HPDE6-E6E7 (cell line): ENCODE measurements at regions not wholly inside any gene's neighbourhood (a gene's known extent, or its start where the extent isn't known, plus 50 kb on each side); places are given as distances from the start of the nearest gene placed in this dataset.
A peak's percentile ranks its signal among the peaks of the same experiment; 100 is the strongest.
"Not testable (repeated sequence)": the region's sequence is repeated elsewhere in the genome, so short reads cannot be mapped to it uniquely, and the experiment has no call there.

ENCODE experiments used
- DNase-seq: peaks from one replicate; pipeline ENCODE4 v3.0.0; 2011; ENCODE audit warnings: missing footprints; ENCODE audit errors: extremely low spot score

DNA sequence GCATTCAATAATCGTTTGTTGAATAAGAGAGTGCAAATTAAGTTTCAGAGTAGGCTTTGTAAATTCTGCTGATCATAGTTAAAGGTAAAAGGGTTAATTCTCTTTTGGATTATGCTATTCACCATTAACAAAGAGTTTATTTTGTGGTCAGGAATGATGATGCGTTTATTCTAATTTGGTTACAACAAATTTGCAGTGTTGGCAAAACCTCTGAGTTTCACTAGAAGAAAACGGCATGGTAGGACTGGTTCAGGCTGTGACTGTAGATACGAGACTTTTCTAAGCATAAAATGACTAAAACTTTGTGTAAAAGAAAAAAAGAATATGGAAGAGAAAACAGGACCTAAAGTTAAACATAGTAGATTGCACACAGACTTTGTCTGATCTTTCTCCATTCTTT, 234.7 kb downstream of the TLR4 start:
- no peak for DNase-seq

DNA sequence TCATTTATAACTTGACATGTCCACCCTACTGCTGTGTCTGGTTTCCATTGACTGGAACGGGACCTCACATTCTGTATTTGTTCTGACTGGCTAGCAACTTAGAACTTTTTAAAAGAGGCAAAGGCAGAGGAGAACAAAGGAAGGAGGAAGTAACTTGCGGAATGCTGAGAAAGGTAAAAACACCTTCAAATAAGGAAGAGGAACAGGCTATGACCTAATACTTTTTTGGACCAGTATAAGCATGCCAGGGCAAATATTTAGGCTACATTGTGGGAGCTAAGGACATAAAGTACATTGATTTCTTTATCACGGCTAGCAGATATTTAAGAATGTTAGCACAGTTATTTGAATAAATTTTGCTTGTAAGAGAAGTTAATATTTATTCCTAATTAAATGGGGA, 240.5 kb downstream of the TLR4 start:
- not testable (repeated sequence) for DNase-seq

DNA sequence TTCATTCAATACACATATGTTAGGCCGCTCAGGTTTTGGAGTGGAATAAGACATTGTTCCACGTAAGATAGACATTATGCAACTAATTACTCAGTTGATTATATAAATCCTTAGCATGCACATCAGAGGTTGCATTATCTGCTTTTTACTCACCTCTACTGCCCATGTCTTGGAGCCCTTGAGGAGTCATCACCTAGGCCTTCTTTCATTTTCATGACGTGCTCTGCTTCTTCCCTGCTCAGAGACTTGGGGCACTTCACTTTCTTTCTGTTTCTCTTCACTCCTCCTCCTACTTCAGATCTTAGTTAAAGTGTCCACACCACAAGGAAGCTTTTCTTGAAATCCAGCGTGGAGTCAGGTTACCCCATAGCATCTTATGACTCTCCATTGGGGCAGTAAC, 241.1 kb downstream of the TLR4 start:
- no peak for DNase-seq

DNA sequence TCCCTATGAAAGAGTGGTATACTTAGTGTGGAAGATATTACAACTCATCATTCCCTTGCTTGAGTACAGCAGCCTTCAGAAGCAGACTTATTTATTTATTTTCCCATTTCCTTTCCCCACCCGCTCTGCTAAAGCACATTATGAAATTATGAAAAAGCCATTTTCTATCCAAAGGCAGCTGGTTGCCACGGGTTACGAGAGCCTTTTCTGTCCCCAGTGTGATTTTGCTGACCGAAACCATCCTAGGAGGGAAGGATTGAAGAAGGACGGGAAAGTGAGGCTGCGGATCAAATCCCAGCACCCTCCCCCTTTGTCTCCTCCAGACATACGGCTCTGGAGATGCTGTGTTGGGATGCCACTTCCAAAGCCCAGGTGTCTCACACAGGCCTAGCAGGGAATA, 246.9 kb downstream of the TLR4 start:
- DNase-seq, result no peak

DNA sequence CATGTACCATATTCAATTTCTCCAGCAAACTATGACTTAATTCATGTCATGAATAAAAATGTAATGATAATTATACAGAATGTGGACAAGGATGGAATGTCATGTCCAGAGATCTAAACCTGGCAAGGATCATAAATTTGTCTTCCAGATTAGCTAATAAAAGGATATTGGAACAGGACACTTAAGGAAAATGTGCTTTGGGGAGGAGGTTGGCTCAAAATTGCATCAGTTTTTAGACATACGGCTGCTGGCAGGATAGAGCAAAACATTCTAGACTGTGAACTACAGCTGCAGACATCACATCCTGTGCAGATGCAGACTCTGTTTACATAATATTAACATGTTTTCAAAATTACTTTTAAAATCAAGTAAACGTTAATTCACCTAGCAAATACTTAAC, 248.4 kb downstream of the TLR4 start:
- no peak for DNase-seq

DNA sequence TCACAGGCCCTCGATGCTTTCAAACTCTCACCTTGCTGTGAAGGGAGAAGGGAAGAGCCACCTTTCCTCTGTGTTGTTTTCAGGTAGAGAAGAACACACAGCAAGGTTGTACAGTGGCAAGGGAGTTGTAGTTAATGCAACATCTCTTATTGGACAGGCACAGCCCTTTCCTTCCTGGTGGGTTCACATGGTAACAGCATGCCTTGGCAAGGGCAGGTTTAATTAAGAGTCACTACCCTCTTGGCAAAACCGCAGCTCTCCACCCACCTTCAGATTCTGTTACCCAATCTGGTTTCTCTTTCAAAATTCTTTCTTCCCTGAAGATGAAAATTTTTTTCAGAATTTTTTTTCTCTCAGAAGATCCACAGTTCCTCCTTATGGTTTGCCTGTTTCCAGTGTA, 253.1 kb downstream of the TLR4 start:
- DNase-seq, result peak; percentile 6

DNA sequence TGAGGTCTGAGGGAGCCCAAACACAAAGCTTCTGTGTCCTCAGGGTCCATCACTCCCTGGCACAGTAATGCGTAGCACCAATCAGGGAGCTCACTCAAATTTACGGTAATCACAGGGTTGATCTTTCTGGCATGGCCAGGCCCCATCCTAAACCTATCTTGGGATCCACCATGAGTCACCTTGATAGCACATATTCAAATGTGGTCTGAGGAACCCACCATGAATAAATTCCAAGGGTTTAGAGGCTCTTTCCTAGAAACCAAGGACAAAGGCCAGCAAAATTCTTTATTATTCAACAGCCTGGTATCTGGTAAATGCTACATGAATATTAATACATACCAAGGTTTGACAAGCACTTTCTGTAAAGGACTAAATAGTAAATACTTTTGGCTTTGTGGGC, 254.5 kb downstream of the TLR4 start:
- no peak for DNase-seq

DNA sequence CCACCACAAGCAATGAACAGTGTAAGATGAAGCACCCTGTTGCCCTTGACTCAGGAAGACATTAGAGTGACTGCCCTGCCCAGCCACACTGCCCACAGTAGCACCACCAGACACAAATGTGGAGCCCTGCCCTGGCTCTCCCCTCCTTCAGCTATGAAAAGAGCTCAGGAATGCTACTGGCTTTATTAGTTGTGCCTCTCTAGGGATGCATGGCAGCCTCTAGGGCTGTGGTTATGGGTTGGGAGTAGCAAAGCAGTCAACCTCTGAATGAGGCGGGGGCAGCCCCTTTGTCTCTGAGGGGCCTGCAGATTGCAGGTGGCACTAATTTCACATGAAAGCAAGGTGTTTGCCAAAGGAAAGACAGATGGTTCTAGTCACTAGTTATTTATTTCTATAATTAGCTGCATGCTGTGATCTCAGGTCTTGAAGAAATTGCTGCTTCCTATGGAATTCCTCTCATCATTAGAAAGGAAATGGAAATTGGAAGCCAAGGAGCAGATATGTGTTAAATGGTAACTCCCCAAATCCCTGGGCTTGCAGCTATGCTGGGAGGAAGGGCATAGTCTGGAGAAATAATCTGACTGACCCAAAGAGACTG, 259.4 kb downstream of the TLR4 start:
- DNase-seq, result no peak

DNA sequence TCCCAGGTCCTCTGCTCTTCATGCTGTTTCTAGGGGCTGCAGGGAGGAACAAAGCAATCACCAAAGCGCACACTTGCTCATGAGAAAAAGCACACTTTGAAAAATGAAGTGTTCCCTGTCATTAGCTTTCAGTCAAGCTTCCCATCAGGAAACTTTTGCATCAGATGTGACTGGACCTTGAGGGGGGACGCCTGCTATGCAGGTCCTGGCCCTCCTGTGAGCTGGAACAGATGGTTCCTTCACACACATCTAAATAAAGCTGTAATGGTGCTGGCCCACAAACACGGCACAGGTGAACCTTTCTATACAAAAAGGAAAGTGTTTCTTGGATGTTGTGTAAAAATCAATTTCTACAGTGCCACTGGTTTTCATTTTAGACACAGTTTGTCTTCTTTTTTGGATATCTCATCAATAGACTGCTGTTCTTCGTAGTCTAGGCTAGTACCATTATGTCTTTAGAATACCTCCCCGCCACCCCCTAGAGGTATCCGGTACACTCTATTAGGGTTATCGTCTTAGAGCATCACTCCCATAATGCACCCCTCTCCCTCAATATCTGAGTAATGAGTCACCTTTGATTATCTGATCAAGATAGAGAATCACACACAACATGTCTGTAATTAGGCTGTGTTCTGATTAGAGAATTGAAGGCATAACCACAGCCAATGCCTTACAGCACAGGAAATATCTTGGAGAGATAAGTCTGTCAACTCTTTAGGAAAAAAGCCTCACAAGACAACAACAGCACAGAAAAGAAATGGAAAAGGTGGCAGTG, 266.3 kb downstream of the TLR4 start:
- DNase-seq, result no peak

DNA sequence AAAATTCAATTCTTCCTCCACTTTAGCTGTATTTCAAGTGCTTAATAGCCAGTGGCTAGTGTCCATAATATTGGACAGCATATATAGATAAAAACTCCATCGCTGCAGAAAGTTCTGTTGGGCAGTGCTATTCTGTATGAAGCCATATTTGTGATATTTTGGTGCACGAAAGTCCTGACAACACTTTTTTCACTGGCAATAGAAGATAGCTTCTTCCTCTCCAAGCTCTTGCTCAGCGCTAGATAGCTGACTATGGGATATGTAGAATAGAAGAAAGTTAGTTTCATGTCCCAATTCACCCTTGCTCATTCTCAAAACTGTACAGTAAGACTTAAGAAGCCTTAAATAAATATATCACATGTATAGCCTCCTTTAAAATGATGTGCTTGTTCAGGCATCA, 269.9 kb downstream of the TLR4 start:
- no peak for DNase-seq

DNA sequence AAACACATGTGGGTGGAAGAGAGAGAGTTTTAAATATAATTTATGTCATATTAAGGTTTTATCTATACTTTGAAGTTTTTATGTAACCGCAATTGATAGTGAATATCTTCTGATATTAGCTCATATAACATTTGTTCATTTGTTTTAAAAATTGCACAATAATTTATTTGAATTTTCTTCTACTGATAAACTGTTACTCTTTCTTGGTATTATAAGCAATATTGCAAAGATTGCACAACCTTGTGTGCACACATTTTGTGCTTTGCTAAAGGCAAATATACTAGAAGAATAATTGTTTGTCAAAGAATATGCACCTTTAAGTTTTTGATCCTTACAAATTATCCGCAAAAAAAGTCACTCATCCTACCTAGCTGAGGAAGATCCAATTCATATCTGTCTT, 275.7 kb downstream of the TLR4 start:
- DNase-seq, result no peak

DNA sequence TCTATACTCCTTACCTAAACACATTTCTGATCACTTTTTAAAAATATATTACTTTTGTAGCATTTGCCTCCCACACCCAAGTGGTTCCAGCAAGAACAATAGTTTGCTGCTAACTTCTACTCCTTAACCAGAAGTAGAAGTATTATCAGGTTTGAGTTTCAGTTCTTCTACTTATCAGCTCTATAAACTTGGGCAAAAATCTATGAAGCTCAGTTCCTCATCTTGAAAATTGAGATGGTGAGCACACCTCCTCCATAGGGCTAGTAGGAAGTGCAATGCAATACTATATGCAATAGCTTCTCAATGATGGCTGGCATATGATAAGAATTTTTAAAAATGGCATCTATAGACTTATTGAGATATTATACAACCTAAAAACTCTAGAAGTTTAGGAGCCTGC, 283.7 kb downstream of the TLR4 start:
- DNase-seq, result no peak

DNA sequence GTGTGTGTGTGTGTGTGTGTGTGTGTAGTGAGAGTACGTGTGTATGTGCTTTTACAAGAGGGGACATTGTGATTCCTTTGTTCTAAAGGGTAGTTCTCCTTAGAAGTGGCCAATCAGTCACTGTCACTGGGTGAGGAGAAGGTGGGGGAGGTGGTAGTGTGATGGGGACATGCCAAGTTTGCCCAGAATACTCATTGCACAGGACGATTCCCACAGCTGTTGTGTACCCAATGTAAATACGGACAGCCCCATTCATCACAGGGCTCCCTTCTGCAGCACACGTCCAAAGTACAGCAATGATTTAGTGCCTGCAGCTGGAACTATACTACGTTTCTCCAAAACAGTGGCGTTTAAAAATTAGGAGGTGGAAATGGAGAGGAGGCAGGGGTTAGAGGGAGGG, 287.8 kb downstream of the TLR4 start:
- no peak for DNase-seq

DNA sequence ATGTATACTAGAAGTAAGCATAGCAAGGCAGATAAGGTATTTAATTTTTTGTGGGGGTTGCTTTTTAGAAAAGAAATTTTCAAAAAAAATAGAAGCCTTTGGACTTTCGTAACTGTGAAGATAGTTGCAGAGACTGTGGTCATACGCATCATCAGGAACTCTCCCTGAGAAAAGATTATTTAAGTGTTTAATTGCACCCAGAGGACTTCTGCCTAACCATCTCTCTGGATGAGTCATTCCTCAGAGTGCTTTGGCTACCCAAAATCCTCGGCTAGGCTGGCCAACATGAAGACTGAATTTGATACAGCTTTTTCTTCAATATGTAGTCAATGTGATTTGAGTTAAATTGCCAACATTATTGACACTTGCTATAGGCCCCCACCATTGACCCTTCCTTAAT, 296.4 kb downstream of the TLR4 start:
- DNase-seq, result no peak

DNA sequence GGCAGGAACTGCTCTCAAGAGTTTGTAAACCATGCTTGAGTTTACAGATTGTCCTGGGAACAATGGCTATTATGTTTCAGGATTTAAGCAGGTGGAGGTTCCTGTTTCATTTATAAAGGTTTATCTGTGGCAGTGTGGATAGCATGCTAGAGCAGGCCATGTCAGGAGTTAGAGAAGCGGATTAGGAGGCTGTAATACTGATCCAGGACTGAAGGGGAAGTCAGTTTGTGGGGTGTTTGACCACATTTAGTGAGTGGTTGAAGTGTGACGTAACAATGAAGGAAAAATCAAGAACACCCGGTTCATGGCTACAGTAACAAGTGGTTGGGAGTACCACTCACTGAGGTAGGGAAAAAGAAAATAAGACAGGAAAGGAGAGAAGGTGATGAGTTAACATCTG, 299.0 kb downstream of the TLR4 start:
- no peak for DNase-seq

DNA sequence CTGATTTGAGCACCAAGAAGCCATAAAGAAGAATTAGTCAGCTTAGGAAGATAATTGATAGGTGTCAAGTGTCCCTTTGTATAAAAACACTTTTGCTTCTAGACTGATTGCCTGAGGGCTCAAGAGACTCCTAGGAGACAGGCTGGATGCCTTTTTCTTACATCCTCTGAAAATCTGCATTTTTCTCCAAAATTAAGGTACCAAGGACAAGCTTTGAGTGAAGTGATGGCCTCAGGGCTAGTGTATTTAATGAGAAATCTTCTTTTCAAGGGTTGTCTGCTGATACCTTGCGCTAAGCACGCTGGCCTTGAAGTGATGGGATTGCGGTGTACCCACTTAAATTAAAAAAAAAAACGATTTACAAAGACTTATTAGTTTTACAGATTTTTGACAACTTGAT, 304.0 kb downstream of the TLR4 start:
- DNase-seq, result no peak

DNA sequence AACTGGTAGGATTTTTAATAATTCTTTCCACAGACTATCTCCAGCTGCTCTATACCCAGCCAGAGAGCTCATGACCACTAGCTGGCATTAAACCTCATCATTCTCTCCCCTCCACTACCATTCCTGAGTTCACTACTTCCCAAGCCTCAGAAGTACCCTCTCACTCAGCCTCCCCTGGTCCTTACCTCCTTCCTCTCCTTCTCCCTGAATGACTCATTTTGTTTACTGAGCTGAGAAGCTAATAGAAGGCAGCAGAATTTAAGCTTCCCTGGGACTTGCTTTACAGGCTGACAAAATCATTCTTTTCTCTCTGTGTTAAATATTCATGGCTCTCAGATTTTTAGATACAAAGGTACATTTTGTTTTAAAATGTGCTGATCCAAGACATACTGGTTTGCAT, 305.4 kb downstream of the TLR4 start:
- no peak for DNase-seq

DNA sequence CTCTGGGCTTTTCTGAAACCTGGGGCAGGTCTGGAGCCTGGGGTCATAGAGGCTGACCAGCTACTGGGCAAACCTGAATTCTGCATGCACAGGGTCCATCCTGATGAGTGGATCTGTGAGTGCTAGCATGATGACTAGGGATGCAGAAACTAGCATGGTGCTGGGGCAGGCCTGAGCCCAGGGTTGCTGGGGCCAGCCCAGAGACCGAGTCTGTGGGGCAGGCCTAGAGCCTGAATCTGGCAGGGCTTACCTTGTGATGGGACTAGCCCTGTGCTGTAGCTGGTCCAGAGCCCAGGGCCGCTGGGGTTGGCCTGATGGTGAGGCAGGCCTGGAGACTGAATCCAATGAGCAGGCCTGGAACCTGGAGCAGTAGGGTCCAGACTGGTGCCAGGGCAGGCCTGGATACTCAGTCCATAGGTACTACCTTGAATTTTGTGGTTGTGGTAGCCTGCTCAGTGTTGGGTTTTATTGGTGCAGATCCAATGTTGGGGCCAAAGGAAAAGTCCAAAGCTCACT, 313.5 kb downstream of the TLR4 start:
- no peak for DNase-seq

DNA sequence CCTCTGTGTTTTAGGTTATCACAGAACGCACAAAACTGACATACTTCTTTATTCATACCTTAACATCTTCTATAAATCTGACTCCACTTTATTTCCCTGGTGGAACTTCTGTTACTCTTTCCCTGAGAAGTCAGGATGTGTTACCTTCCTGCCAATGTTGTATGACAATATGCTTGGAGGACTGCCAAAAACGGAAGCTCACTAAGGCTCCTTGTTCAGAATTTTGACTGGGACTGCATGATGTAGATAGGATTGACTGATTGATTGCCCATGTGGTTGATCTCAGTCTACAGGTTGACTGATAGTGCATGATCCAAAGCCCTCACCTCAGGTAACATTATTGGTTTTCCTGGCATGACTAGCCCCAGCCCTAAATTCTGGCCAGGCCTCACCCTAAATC, 319.4 kb downstream of the TLR4 start:
- no peak for DNase-seq

DNA sequence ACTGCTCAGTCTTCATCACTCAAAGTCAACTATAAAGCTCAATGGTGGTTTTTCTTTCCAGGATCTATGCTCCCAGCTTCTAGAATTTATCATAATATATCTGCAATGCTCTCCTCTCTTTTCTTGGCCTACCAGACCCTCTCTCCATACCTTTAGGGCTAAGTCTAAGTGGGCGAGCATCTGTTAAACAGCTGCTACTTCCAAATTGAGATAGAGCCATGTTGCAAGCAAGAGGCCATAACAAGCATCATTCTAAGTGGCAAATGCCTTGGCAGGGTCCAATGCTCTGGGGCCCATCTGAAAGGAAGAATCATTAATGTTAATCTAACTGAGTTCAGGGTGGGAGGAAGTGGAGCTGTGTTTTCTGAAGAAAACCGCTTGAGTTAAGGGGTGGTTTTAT, 324.0 kb downstream of the TLR4 start:
- no peak for DNase-seq

DNA sequence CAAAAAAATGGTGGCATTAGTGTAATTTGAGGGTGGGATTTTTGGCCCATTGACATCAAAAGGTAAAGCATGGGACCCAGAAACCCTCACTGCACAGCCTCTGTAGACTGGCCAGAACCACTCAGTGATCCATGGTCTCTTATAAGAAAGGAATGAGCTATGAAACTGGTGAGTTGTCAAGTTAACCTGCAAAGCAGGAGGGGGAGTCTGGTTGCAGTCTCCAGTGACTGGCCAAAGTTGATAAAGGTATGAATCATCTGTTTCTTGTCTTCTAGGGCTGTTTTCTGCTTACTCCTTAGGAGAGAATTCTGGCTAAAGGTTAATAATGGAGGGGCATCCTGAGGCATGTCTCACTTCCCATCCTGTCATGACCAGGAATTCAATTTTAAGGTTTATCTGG, 325.2 kb downstream of the TLR4 start:
- no peak for DNase-seq

DNA sequence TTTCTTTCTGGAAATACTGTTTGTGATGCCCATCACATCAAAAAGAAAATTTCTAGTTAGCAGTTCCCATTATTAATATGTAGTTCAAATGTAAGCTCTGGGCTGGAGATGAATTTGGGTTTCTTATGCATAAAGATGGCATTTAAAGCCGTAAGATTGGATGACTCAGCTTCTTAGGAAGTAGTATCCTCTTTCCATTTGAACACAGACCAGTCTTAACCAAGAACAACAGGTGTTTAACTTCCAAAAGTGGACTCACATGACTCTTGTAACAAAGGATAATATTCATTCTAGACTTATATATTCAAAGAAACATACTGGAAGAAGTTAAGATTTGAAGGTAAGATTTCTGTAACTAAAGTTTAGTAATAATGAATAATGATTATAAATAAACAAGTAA, 330.5 kb downstream of the TLR4 start:
- DNase-seq, result no peak

DNA sequence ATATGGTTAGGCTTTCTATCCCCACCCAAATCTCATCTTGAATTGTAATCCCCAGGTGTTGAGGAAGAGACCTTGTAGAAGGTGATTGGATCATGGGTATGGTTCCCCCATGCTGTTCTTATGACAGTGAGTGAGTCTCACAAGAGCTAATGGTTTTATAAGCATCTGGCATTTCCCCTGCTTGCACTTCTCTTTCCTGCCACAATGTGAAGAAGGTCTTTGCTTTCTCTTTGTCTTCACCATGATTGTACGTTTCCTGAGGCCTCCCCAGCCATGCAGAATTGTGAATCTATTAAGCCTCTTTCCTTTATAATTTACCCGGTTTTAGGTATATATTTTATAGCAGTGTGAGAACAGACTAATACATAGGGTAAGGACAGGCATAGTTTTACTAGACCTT, 334.5 kb downstream of the TLR4 start:
- DNase-seq, result no peak

DNA sequence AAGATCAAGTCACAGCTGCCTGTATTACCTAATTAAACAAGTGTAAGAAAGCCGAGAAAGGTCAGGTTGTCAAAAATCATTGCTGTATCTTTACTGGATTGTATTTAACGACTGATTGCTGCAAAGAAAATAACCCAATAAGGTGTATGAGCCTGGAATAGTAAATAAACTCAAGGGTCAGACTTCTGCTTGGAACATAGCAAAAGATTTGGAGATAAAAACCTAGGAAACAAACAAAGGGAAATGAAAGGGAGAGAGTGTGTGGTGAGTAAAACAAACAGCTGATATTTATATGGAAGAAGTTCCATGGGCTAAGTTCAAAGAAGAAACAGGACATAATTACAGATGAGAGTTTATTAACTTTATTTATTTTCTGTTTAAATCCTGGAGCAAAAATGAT, 354.0 kb downstream of the TLR4 start:
- DNase-seq, result no peak
